Activated CD4-positive, alpha-beta T cell treated with anti-CD3 and anti-CD28 coated beads, Interleukin-2, amount 10 ng/mL, durations not matched to agents 7 days and 5 days (primary cell): ENCODE measurements at regions not wholly inside any gene's neighbourhood (a gene's known extent, or its start where the extent isn't known, plus 50 kb on each side); places are given as distances from the start of the nearest gene placed in this dataset.

Experiments
- CTCF ChIA-PET: fragments of 350-600 bp; sonication (Branson Sonifier 250); formaldehyde crosslinking; loops from one replicate; lab custom pipeline; 2021; ENCODE audit warnings: antibody characterized with exemption; lab: Charles Lee
- POLR2A ChIA-PET: fragments of 350-600 bp; sonication (Branson Sonifier 250); formaldehyde crosslinking; loops from one replicate; lab custom pipeline; 2021; ENCODE audit warnings: antibody characterized with exemption; lab: Charles Lee
- DNase-seq: peaks from one replicate; pipeline ENCODE4 v3.0.0-alpha.2; 2020
- H3K27ac Mint-ChIP-seq: one replicate; pipeline ENCODE4 v1.8.0; 2021; ENCODE audit warnings: mild to moderate bottlenecking, moderate library complexity, mixed read lengths
- H3K27me3 Mint-ChIP-seq: one replicate; pipeline ENCODE4 v1.8.0; 2021; ENCODE audit warnings: mixed read lengths
- H3K36me3 Mint-ChIP-seq: one replicate; pipeline ENCODE4 v1.8.0; 2021; ENCODE audit warnings: low read depth, mixed read lengths
- H3K4me1 Mint-ChIP-seq: one replicate; pipeline ENCODE4 v1.8.0; 2021; ENCODE audit warnings: mixed read lengths
- H3K4me3 Mint-ChIP-seq: one replicate; pipeline ENCODE4 v1.8.0; 2021; ENCODE audit warnings: mild to moderate bottlenecking, moderate library complexity, mixed read lengths
- H3K9me3 Mint-ChIP-seq: one replicate; pipeline ENCODE4 v1.8.0; 2021; ENCODE audit warnings: mixed read lengths

GRCh38 chr2:62297624-62298010 lies 101.7 kb downstream of the B3GNT2 start:
- ChIA-PET POLR2A (no interaction called here), CTCF (interaction anchor here (2.6 kb wide), 1 partner anchor 9 kb away, joined by 9 read pairs; no protein-coding TSS in a partner anchor)

GRCh38 chr2:62296832-62297623 lies 101.1 kb downstream of the B3GNT2 start:
- Mint-ChIP-seq H3K9me3 (no peaks in the 10 kb centered on the region), H3K27me3 (peaks cover 5% of the 10 kb centered on the region), H3K36me3 (no peaks in the 10 kb centered on the region), H3K4me3 (no peak overlapping the region), H3K4me1 (peaks cover under 1% of the 10 kb centered on the region), H3K27ac (no peak overlapping the region)
- CTCF ChIA-PET = interaction anchor here (2.6 kb wide), 1 partner anchor 9 kb away, joined by 9 read pairs; no protein-coding TSS in a partner anchor
- POLR2A ChIA-PET = no interaction called here
- DNase-seq = no peak

More at GRCh38 chr2:62297624-62298010, 101.7 kb downstream of the B3GNT2 start:
- peaks cover 6% of the 10 kb centered on the region for H3K4me1 Mint-ChIP-seq
- no peaks in the 10 kb centered on the region for H3K36me3 Mint-ChIP-seq
- no peak overlapping the region for H3K27ac Mint-ChIP-seq
- H3K27me3 Mint-ChIP-seq = peaks cover 7% of the 10 kb centered on the region
- no peak for DNase-seq
- H3K4me3 Mint-ChIP-seq = no peak overlapping the region
- no peaks in the 10 kb centered on the region for H3K9me3 Mint-ChIP-seq

GRCh38 chr2:62296034-62296831 lies 100.3 kb downstream of the B3GNT2 start:
- DNase-seq = no peak
- Mint-ChIP-seq H3K4me3 (no peak overlapping the region), H3K27ac (no peak overlapping the region), H3K36me3 (no peaks in the 10 kb centered on the region), H3K9me3 (no peaks in the 10 kb centered on the region), H3K27me3 (peaks cover 3% of the 10 kb centered on the region), H3K4me1 (no peaks in the 10 kb centered on the region)
- CTCF ChIA-PET = interaction anchor here (0.6 to 2.6 kb wide), 2 partner anchors 8 to 303 kb away, joined by 3 to 9 read pairs; no protein-coding TSS in a partner anchor
- POLR2A ChIA-PET = no interaction called here

- Mint-ChIP-seq H3K27ac (no peak overlapping the region), H3K27me3 (peaks cover 3% of the 10 kb centered on the region), H3K4me3 (no peak overlapping the region), H3K9me3 (no peaks in the 10 kb centered on the region), H3K4me1 (peaks cover 2% of the 10 kb centered on the region), H3K36me3 (no peaks in the 10 kb centered on the region)
- no peak for DNase-seq
- CTCF ChIA-PET = interaction anchor here (1.5 kb wide), 1 partner anchor 8 kb away, joined by 4 read pairs; no protein-coding TSS in a partner anchor
- POLR2A ChIA-PET = no interaction called here
These were observed 97.8 kb downstream of the B3GNT2 start for GRCh38 chr2:62293490-62294271.

- ChIA-PET CTCF (interaction anchor here (1.5 kb wide), 1 partner anchor 9 kb away, joined by 4 read pairs; no protein-coding TSS in a partner anchor), POLR2A (no interaction called here)
- DNase-seq = no peak
- Mint-ChIP-seq H3K4me1 (peaks cover 4% of the 10 kb centered on the region), H3K36me3 (no peaks in the 10 kb centered on the region), H3K9me3 (no peaks in the 10 kb centered on the region), H3K4me3 (no peak overlapping the region), H3K27ac (no peak overlapping the region), H3K27me3 (peaks cover 3% of the 10 kb centered on the region)
These were observed 97.2 kb downstream of the B3GNT2 start for GRCh38 chr2:62293151-62293489.

- Mint-ChIP-seq H3K4me3 (no peak overlapping the region), H3K27ac (no peak overlapping the region), H3K4me1 (peaks cover 9% of the 10 kb centered on the region), H3K36me3 (no peaks in the 10 kb centered on the region), H3K9me3 (no peaks in the 10 kb centered on the region), H3K27me3 (peaks cover 3% of the 10 kb centered on the region)
- ChIA-PET POLR2A (no interaction called here), CTCF (no interaction called here)
- no peak for DNase-seq
These were observed 96.3 kb downstream of the B3GNT2 start for GRCh38 chr2:62292190-62292589.

- H3K4me3 Mint-ChIP-seq = no peak overlapping the region
- no peaks in the 10 kb centered on the region for H3K9me3 Mint-ChIP-seq
- no peak overlapping the region for H3K27ac Mint-ChIP-seq
- no peak for DNase-seq
- no peaks in the 10 kb centered on the region for H3K36me3 Mint-ChIP-seq
- H3K27me3 Mint-ChIP-seq = peaks cover 2% of the 10 kb centered on the region
- POLR2A ChIA-PET = no interaction called here
- H3K4me1 Mint-ChIP-seq = peaks cover 9% of the 10 kb centered on the region
- CTCF ChIA-PET = no interaction called here
These were observed 95.7 kb downstream of the B3GNT2 start for GRCh38 chr2:62291517-62292137.

- Mint-ChIP-seq H3K4me3 (no peak overlapping the region), H3K4me1 (peaks cover 9% of the 10 kb centered on the region), H3K36me3 (no peaks in the 10 kb centered on the region), H3K27me3 (no peaks in the 10 kb centered on the region), H3K27ac (no peak overlapping the region), H3K9me3 (peaks cover 2% of the 10 kb centered on the region)
- POLR2A ChIA-PET = no interaction called here
- CTCF ChIA-PET = interaction anchor here (0.6 kb wide), 1 partner anchor 35 kb away, joined by 3 read pairs; no protein-coding TSS in a partner anchor
- DNase-seq = no peak
These were observed 95.1 kb downstream of the B3GNT2 start for GRCh38 chr2:62291052-62291451.

- no peak overlapping the region for H3K4me3 Mint-ChIP-seq
- H3K36me3 Mint-ChIP-seq = peaks cover 5% of the 10 kb centered on the region
- no peak overlapping the region for H3K27ac Mint-ChIP-seq
- peaks cover 12% of the 10 kb centered on the region for H3K9me3 Mint-ChIP-seq
- H3K4me1 Mint-ChIP-seq = peaks cover 9% of the 10 kb centered on the region
- CTCF ChIA-PET = interaction anchor here (0.6 to 2.3 kb wide), 2 partner anchors 9 to 601 kb away, joined by 3 to 9 read pairs; no protein-coding TSS in a partner anchor
- POLR2A ChIA-PET = no interaction called here
- DNase-seq = no peak
- H3K27me3 Mint-ChIP-seq = no peaks in the 10 kb centered on the region
These were observed 92.3 kb downstream of the B3GNT2 start for GRCh38 chr2:62287899-62288880.

GRCh38 chr2:62287282-62287681 lies 91.4 kb downstream of the B3GNT2 start:
- Mint-ChIP-seq H3K4me1 (peaks cover 9% of the 10 kb centered on the region), H3K27ac (peak overlapping the region; percentile 47), H3K27me3 (peaks cover 2% of the 10 kb centered on the region), H3K36me3 (peaks cover 5% of the 10 kb centered on the region), H3K4me3 (no peak overlapping the region), H3K9me3 (peaks cover 19% of the 10 kb centered on the region)
- POLR2A ChIA-PET = no interaction called here
- DNase-seq = no peak
- CTCF ChIA-PET = interaction anchor here (2.3 kb wide), 1 partner anchor 10 kb away, joined by 9 read pairs; no protein-coding TSS in a partner anchor

GRCh38 chr2:62286089-62286785 lies 90.3 kb downstream of the B3GNT2 start:
- Mint-ChIP-seq H3K4me3 (no peak overlapping the region), H3K27ac (no peak overlapping the region), H3K27me3 (peaks cover 3% of the 10 kb centered on the region), H3K4me1 (peaks cover 9% of the 10 kb centered on the region), H3K36me3 (peaks cover 5% of the 10 kb centered on the region), H3K9me3 (peaks cover 19% of the 10 kb centered on the region)
- POLR2A ChIA-PET = no interaction called here
- DNase-seq = no peak
- CTCF ChIA-PET = interaction anchor here (0.6 to 1.0 kb wide), 2 partner anchors 18 to 22 kb away, joined by 3 to 4 read pairs; no protein-coding TSS in a partner anchor
